Retina (tissue), 1 donor: ENCODE measurements at regions not wholly inside any gene's neighbourhood (a gene's known extent, or its start where the extent isn't known, plus 50 kb on each side); places are given as distances from the start of the nearest gene placed in this dataset.
"Not testable (repeated sequence)": the region's sequence is repeated elsewhere in the genome, so short reads cannot be mapped to it uniquely, and the experiment has no call there.

ENCODE experiments used
- DNase-seq: peaks from one replicate; pipeline ENCODE4 v3.0.0-alpha.2; 2016

- DNase-seq = not testable (repeated sequence)
Measured at GRCh38 chr9:80970377-80970776, 719.0 kb downstream of the TLE1 start.

GRCh38 chr9:80968611-80969010 is 720.7 kb downstream of the TLE1 start:
- DNase-seq = no peak

- DNase-seq = peak; percentile 20
Measured at GRCh38 chr9:80964914-80965313, 724.4 kb downstream of the TLE1 start.

- no peak for DNase-seq
Measured at GRCh38 chr9:80964374-80964773, 725.0 kb downstream of the TLE1 start.

GRCh38 chr9:80957801-80958200 is 731.5 kb downstream of the TLE1 start:
- DNase-seq = no peak

GRCh38 chr9:80954521-80954920 is 734.8 kb downstream of the TLE1 start:
- DNase-seq = no peak

GRCh38 chr9:80952363-80952922 is 736.9 kb downstream of the TLE1 start:
- DNase-seq = peak; percentile 27

GRCh38 chr9:80951675-80952074 is 737.7 kb downstream of the TLE1 start:
- no peak for DNase-seq

- DNase-seq = no peak
Measured at GRCh38 chr9:80948876-80949275, 740.5 kb downstream of the TLE1 start.

GRCh38 chr9:80948066-80948465 is 741.3 kb downstream of the TLE1 start:
- peak; percentile 51 for DNase-seq

GRCh38 chr9:80946496-80947170 is 742.7 kb downstream of the TLE1 start:
- DNase-seq = no peak

GRCh38 chr9:80945436-80945835 is 743.9 kb downstream of the TLE1 start:
- DNase-seq = no peak

GRCh38 chr9:80937645-80938044 is 751.7 kb downstream of the TLE1 start:
- no peak for DNase-seq

GRCh38 chr9:80934095-80934494 is 755.3 kb downstream of the TLE1 start:
- no peak for DNase-seq

GRCh38 chr9:80932947-80933780 is 756.2 kb downstream of the TLE1 start:
- DNase-seq = no peak

- no peak for DNase-seq
Measured at GRCh38 chr9:80932181-80932580, 757.2 kb downstream of the TLE1 start.

- DNase-seq = no peak
Measured at GRCh38 chr9:80931163-80931562, 758.2 kb downstream of the TLE1 start.

GRCh38 chr9:80928697-80929096 is 760.6 kb downstream of the TLE1 start:
- DNase-seq = no peak

GRCh38 chr9:80926611-80927010 is 762.7 kb downstream of the TLE1 start:
- DNase-seq = no peak

GRCh38 chr9:80922544-80922943 is 766.8 kb downstream of the TLE1 start:
- no peak for DNase-seq

- DNase-seq = no peak
Measured at GRCh38 chr9:80906728-80907127, 782.6 kb downstream of the TLE1 start.

GRCh38 chr9:80899208-80899607 is 790.1 kb downstream of the TLE1 start:
- DNase-seq = no peak

GRCh38 chr9:80893190-80893589 is 796.2 kb downstream of the TLE1 start:
- DNase-seq = no peak

GRCh38 chr9:80892703-80893102 is 796.6 kb downstream of the TLE1 start:
- DNase-seq = no peak
